WTC11 (cell line): ENCODE measurements at regions not wholly inside any gene's neighbourhood (a gene's known extent, or its start where the extent isn't known, plus 50 kb on each side); places are given as distances from the start of the nearest gene placed in this dataset.

Experiments
- ATAC-seq: fragments of 200-7000 bp; cut with Tn5 transposase; 2 replicates; pipeline ENCODE4 v1.10.0; 2021; ENCODE audit warnings: mild to moderate bottlenecking, moderate library complexity
- CTCF ChIA-PET: fragments of 300-600 bp; sonication (Branson Sonifier 250); formaldehyde crosslinking; loops from one replicate; lab custom pipeline; 2021; ENCODE audit warnings: antibody characterized with exemption; lab: Charles Lee
- POLR2A ChIA-PET: fragments of 350-600 bp; sonication (Branson Sonifier 250); formaldehyde crosslinking; loops from one replicate; lab custom pipeline; 2021; ENCODE audit warnings: antibody characterized with exemption; lab: Charles Lee
- DNase-seq: peaks from one replicate; pipeline ENCODE4 v3.0.0; 2021; ENCODE audit warnings: low spot score
- H3K27ac Mint-ChIP-seq: 2 replicates; pipeline ENCODE4 v1.8.0; 2021; ENCODE audit warnings: mixed read lengths
- H3K27me3 Mint-ChIP-seq: 2 replicates; pipeline ENCODE4 v1.8.0; 2021; ENCODE audit warnings: low read depth, mild to moderate bottlenecking, moderate library complexity, mixed read lengths
- H3K36me3 Mint-ChIP-seq: 2 replicates; pipeline ENCODE4 v1.8.0; 2021; ENCODE audit warnings: mixed read lengths
- H3K4me1 Mint-ChIP-seq: 2 replicates; pipeline ENCODE4 v1.8.0; 2022; ENCODE audit warnings: mixed read lengths
- H3K4me3 Mint-ChIP-seq: 2 replicates; pipeline ENCODE4 v1.8.0; 2021; ENCODE audit warnings: mild to moderate bottlenecking, moderate library complexity, mixed read lengths
- H3K9me3 Mint-ChIP-seq: 2 replicates; pipeline ENCODE4 v1.8.0; 2021; ENCODE audit warnings: mixed read lengths
- GRHL2 ChIP-seq: fragments of 250-450 bp; sonication (Bioruptor Pico); IDR thresholded peaks from 2 replicates; pipeline ENCODE4 v1.8.0; 2022; ENCODE audit warnings: mild to moderate bottlenecking, moderate library complexity; ENCODE audit not compliant: insufficient replicate concordance, severe bottlenecking
- NFATC4 ChIP-seq: fragments of 250-450 bp; sonication (Bioruptor Pico); IDR thresholded peaks from 2 replicates; pipeline ENCODE4 v1.9.0; 2021; ENCODE audit warnings: mild to moderate bottlenecking
- RELA ChIP-seq: sonication (generic); formaldehyde crosslinking; IDR thresholded peaks from 2 replicates; pipeline ENCODE4 v1.8.1; 2022; ENCODE audit warnings: missing genetic modification reagents, mild to moderate bottlenecking, borderline replicate concordance
- SOX15 ChIP-seq: fragments of 250-450 bp; sonication (Bioruptor Pico); IDR thresholded peaks from 2 replicates; pipeline ENCODE4 v1.9.0; 2021; ENCODE audit warnings: mild to moderate bottlenecking
- SP1 ChIP-seq: sonication (generic); formaldehyde crosslinking; conservative IDR thresholded peaks from 2 replicates; pipeline ENCODE4 v1.8.1; 2022; ENCODE audit warnings: missing genetic modification reagents
- ZBTB21 ChIP-seq: sonication (generic); formaldehyde crosslinking; IDR thresholded peaks from 2 replicates; pipeline ENCODE4 v1.8.1; 2023; ENCODE audit warnings: mild to moderate bottlenecking, missing genetic modification reagents, borderline replicate concordance
- ZNF121 ChIP-seq: sonication (generic); formaldehyde crosslinking; IDR thresholded peaks from 2 replicates; pipeline ENCODE4 v1.8.0; 2023; ENCODE audit warnings: missing genetic modification reagents
- ZNF138 ChIP-seq: sonication (generic); formaldehyde crosslinking; conservative IDR thresholded peaks from 2 replicates; pipeline ENCODE4 v1.8.1; 2022; ENCODE audit warnings: mild to moderate bottlenecking, moderate library complexity, missing genetic modification reagents
- ZNF416 ChIP-seq: fragments of 250-450 bp; sonication (Bioruptor Pico); IDR thresholded peaks from 2 replicates; pipeline ENCODE4 v1.9.0; 2021; ENCODE audit warnings: mild to moderate bottlenecking, inconsistent platforms
- TF ChIP-seq, protein P1 (sequence below): sonication (generic); formaldehyde crosslinking; IDR thresholded peaks from 2 replicates; pipeline ENCODE4 v1.8.1; 2023; ENCODE audit warnings: mild to moderate bottlenecking, missing genetic modification reagents, moderate library complexity
- TF ChIP-seq, protein P2 (sequence below): sonication (generic); formaldehyde crosslinking; IDR thresholded peaks from 2 replicates; pipeline ENCODE4 v1.8.0; 2023; ENCODE audit warnings: missing genetic modification reagents, mild to moderate bottlenecking, borderline replicate concordance
- TF ChIP-seq, protein P3 (sequence below): fragments of 250-450 bp; sonication (Bioruptor Pico); IDR thresholded peaks from 2 replicates; pipeline ENCODE4 v1.8.0; 2021; ENCODE audit warnings: mild to moderate bottlenecking
- TF ChIP-seq, protein P4 (sequence below): fragments of 250-450 bp; sonication (Bioruptor Pico); IDR thresholded peaks from 2 replicates; pipeline ENCODE4 v1.9.0; 2021; ENCODE audit warnings: moderate library complexity, mild to moderate bottlenecking, inconsistent platforms, borderline replicate concordance
- TF ChIP-seq, protein P5 (sequence below): sonication (generic); formaldehyde crosslinking; IDR thresholded peaks from 2 replicates; pipeline ENCODE4 v1.8.0; 2022; ENCODE audit warnings: mild to moderate bottlenecking, missing genetic modification reagents
- TF ChIP-seq, protein P6 (sequence below): fragments of 250-450 bp; sonication (Bioruptor Pico); conservative IDR thresholded peaks from 2 replicates; pipeline ENCODE4 v1.9.0; 2021; ENCODE audit warnings: mild to moderate bottlenecking
- TF ChIP-seq, protein P7 (sequence below): fragments of 250-450 bp; sonication (Bioruptor Pico); IDR thresholded peaks from 2 replicates; pipeline ENCODE4 v1.9.0; 2021; ENCODE audit warnings: mild to moderate bottlenecking, borderline replicate concordance

DNA sequence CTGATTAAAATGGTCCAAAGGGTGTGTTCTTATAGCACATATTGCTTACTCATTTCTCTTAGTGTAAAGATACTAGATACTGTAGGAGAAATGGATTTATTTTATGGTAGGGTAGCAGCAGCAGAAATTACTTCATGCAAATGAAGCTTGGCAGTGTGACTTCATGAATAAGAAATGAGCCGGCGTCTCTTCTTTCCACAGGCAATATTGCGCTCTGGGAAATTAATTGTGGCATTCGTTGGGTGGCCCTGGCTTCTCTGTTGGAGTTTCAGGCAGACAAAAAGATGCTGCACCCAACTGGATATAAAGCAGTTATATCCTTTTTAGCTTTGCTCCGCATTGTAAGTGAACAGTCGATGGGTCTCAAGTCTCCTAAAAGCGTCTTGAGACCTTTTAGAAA lies 211.0 kb upstream of the NAV2 start (continued):
- TF ChIP-seq, protein P1, sequence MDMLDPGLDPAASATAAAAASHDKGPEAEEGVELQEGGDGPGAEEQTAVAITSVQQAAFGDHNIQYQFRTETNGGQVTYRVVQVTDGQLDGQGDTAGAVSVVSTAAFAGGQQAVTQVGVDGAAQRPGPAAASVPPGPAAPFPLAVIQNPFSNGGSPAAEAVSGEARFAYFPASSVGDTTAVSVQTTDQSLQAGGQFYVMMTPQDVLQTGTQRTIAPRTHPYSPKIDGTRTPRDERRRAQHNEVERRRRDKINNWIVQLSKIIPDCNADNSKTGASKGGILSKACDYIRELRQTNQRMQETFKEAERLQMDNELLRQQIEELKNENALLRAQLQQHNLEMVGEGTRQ (CRISPR knock-in tag) = no peak
- no peak for TF ChIP-seq ZNF138
- TF ChIP-seq, protein P2, sequence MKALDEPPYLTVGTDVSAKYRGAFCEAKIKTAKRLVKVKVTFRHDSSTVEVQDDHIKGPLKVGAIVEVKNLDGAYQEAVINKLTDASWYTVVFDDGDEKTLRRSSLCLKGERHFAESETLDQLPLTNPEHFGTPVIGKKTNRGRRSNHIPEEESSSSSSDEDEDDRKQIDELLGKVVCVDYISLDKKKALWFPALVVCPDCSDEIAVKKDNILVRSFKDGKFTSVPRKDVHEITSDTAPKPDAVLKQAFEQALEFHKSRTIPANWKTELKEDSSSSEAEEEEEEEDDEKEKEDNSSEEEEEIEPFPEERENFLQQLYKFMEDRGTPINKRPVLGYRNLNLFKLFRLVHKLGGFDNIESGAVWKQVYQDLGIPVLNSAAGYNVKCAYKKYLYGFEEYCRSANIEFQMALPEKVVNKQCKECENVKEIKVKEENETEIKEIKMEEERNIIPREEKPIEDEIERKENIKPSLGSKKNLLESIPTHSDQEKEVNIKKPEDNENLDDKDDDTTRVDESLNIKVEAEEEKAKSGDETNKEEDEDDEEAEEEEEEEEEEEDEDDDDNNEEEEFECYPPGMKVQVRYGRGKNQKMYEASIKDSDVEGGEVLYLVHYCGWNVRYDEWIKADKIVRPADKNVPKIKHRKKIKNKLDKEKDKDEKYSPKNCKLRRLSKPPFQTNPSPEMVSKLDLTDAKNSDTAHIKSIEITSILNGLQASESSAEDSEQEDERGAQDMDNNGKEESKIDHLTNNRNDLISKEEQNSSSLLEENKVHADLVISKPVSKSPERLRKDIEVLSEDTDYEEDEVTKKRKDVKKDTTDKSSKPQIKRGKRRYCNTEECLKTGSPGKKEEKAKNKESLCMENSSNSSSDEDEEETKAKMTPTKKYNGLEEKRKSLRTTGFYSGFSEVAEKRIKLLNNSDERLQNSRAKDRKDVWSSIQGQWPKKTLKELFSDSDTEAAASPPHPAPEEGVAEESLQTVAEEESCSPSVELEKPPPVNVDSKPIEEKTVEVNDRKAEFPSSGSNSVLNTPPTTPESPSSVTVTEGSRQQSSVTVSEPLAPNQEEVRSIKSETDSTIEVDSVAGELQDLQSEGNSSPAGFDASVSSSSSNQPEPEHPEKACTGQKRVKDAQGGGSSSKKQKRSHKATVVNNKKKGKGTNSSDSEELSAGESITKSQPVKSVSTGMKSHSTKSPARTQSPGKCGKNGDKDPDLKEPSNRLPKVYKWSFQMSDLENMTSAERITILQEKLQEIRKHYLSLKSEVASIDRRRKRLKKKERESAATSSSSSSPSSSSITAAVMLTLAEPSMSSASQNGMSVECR = no peak
- TF ChIP-seq SOX15 (CRISPR knock-in tag) = no peak
- no peak for TF ChIP-seq ZNF416 (CRISPR knock-in tag)
- no peak for TF ChIP-seq GRHL2 (CRISPR knock-in tag)

DNA sequence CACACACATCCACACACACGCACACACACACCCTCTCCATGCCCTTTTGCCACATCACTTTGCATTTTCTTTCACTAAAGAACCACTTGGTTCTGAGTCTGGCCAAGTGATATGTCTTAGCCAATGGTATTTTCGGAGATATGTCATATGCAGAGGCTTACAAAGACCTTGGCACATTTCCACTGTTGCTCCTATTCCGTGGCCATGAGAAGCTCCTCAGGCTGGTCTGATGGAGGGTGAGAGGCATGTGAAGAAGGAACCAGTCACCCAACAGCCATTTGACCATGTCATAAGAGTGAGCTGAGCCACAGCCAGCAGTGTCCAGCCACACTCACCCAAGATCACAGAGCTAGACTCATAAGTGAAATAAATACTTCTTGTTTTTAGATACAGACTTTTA lies 212.6 kb upstream of the NAV2 start:
- CTCF ChIA-PET = no interaction called here
- TF ChIP-seq ZBTB21 (CRISPR knock-in tag) = no peak
- TF ChIP-seq, protein P3, sequence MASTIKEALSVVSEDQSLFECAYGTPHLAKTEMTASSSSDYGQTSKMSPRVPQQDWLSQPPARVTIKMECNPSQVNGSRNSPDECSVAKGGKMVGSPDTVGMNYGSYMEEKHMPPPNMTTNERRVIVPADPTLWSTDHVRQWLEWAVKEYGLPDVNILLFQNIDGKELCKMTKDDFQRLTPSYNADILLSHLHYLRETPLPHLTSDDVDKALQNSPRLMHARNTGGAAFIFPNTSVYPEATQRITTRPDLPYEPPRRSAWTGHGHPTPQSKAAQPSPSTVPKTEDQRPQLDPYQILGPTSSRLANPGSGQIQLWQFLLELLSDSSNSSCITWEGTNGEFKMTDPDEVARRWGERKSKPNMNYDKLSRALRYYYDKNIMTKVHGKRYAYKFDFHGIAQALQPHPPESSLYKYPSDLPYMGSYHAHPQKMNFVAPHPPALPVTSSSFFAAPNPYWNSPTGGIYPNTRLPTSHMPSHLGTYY (CRISPR knock-in tag) = no peak
- TF ChIP-seq, protein P1 (CRISPR knock-in tag) = no peak
- no peak for TF ChIP-seq RELA
- no peak for TF ChIP-seq SP1 (CRISPR knock-in tag)
- TF ChIP-seq, protein P4, sequence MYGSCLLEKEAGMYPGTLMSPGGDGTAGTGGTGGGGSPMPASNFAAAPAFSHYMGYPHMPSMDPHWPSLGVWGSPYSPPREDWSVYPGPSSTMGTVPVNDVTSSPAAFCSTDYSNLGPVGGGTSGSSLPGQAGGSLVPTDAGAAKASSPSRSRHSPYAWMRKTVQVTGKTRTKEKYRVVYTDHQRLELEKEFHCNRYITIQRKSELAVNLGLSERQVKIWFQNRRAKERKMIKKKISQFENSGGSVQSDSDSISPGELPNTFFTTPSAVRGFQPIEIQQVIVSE = no peak
- no peak for TF ChIP-seq NFATC4 (CRISPR knock-in tag)
- no peak for TF ChIP-seq ZNF121 (CRISPR knock-in tag)
- no peak overlapping the region for H3K27ac Mint-ChIP-seq
- no peak for DNase-seq
- H3K4me1 Mint-ChIP-seq = no peaks in the 10 kb centered on the region
- no peaks in the 10 kb centered on the region for H3K27me3 Mint-ChIP-seq
- H3K4me3 Mint-ChIP-seq = no peak overlapping the region
- POLR2A ChIA-PET = no interaction called here
- no peaks in the 10 kb centered on the region for H3K9me3 Mint-ChIP-seq
- H3K36me3 Mint-ChIP-seq = no peaks in the 10 kb centered on the region
- ATAC-seq = no peak

DNA sequence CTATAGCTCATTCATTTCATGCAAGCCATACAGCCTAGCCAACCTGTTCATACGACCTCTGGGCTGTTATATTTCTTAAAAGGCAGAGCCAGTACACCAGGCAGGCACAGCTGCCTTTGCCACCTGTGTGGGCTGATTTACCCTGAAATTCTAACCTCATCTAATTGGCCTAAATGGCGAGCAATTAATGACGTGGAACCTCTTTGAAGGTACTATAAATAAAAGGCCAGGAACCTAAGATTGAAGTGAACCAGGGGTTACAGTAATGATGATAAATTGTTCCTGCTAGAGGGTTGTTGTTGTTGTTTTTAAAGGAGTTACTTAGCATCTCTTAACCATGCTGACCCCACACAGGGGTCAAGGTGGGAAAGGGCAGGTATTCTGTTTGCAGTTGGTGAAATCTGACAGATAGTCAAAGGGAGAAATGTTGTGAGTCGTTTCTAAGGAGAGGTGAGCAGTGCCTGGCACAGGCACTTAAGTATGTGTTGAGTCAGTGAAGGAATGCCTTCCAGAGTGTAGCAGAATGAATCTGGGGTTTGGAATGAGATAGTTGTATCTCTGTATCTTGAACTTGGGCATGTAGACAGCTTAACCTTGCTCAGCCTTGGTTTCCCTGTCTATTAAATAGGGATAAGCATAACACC lies 213.5 kb upstream of the NAV2 start:
- CTCF ChIA-PET = interaction anchor here (0.9 kb wide), 1 partner anchor 54 kb away, joined by 3 read pairs; no protein-coding TSS in a partner anchor
- no peaks in the 10 kb centered on the region for H3K4me1 Mint-ChIP-seq
- POLR2A ChIA-PET = no interaction called here
- H3K36me3 Mint-ChIP-seq = no peaks in the 10 kb centered on the region
- H3K27me3 Mint-ChIP-seq = no peaks in the 10 kb centered on the region
- no peak overlapping the region for H3K4me3 Mint-ChIP-seq
- no peak overlapping the region for H3K27ac Mint-ChIP-seq
- DNase-seq (no peak), ATAC-seq (no peak)
- H3K9me3 Mint-ChIP-seq = no peaks in the 10 kb centered on the region
- TF ChIP-seq, protein P5, sequence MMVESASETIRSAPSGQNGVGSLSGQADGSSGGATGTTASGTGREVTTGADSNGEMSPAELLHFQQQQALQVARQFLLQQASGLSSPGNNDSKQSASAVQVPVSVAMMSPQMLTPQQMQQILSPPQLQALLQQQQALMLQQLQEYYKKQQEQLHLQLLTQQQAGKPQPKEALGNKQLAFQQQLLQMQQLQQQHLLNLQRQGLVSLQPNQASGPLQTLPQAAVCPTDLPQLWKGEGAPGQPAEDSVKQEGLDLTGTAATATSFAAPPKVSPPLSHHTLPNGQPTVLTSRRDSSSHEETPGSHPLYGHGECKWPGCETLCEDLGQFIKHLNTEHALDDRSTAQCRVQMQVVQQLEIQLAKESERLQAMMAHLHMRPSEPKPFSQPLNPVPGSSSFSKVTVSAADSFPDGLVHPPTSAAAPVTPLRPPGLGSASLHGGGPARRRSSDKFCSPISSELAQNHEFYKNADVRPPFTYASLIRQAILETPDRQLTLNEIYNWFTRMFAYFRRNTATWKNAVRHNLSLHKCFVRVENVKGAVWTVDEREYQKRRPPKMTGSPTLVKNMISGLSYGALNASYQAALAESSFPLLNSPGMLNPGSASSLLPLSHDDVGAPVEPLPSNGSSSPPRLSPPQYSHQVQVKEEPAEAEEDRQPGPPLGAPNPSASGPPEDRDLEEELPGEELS (CRISPR knock-in tag) = no peak
- TF ChIP-seq, protein P6, sequence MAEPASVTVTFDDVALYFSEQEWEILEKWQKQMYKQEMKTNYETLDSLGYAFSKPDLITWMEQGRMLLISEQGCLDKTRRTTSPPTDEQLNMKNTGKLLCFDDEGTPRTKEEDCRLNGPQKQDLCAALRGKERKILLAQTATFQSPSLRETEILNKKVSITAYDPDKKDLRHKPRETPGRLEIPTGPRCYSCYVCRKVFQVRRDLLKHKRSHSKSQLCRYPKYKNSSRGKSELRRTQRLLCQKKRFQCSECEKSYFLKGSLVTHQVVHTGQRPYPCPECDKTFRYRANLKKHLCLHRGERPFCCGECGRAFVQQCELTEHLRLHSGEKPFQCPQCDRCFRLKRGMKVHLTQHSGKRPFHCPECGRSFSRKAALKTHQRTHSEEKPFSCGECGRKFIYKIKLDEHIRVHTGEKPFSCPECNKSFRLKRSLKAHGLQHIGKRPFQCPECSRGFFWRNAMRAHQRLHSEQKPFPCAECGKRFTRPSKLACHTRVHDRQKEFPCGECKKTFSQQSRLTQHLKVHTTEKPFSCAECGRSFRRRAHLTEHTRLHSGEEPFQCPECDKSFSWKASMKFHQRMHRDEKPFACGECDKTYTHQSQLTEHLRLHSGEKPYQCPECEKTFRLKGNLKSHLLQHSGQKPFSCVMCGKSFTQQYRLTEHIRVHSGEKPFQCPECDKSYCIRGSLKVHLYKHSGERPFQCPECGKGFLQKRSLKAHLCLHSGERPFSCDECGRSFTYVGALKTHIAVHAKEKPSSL (CRISPR knock-in tag) = no peak
- TF ChIP-seq ZBTB21 (CRISPR knock-in tag) = no peak
- TF ChIP-seq, protein P7, sequence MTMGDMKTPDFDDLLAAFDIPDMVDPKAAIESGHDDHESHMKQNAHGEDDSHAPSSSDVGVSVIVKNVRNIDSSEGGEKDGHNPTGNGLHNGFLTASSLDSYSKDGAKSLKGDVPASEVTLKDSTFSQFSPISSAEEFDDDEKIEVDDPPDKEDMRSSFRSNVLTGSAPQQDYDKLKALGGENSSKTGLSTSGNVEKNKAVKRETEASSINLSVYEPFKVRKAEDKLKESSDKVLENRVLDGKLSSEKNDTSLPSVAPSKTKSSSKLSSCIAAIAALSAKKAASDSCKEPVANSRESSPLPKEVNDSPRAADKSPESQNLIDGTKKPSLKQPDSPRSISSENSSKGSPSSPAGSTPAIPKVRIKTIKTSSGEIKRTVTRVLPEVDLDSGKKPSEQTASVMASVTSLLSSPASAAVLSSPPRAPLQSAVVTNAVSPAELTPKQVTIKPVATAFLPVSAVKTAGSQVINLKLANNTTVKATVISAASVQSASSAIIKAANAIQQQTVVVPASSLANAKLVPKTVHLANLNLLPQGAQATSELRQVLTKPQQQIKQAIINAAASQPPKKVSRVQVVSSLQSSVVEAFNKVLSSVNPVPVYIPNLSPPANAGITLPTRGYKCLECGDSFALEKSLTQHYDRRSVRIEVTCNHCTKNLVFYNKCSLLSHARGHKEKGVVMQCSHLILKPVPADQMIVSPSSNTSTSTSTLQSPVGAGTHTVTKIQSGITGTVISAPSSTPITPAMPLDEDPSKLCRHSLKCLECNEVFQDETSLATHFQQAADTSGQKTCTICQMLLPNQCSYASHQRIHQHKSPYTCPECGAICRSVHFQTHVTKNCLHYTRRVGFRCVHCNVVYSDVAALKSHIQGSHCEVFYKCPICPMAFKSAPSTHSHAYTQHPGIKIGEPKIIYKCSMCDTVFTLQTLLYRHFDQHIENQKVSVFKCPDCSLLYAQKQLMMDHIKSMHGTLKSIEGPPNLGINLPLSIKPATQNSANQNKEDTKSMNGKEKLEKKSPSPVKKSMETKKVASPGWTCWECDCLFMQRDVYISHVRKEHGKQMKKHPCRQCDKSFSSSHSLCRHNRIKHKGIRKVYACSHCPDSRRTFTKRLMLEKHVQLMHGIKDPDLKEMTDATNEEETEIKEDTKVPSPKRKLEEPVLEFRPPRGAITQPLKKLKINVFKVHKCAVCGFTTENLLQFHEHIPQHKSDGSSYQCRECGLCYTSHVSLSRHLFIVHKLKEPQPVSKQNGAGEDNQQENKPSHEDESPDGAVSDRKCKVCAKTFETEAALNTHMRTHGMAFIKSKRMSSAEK (CRISPR knock-in tag) = no peak
